BE2C (cell line): ENCODE measurements at regions not wholly inside any gene's neighbourhood (a gene's known extent, or its start where the extent isn't known, plus 50 kb on each side); places are given as distances from the start of the nearest gene placed in this dataset.

ENCODE experiments used
- DNase-seq: peaks from one replicate; pipeline ENCODE4 v3.0.0-alpha.2; 2020
- H3K27me3 ChIP-seq: fragments of 250-450 bp; sonication (Bioruptor Pico); 2 replicates; pipeline ENCODE4 v1.5.1; 2020; ENCODE audit warnings: mild to moderate bottlenecking
- H3K36me3 ChIP-seq: fragments of 250-450 bp; sonication (Bioruptor Pico); 2 replicates; pipeline ENCODE4 v1.5.1; 2020; ENCODE audit warnings: mild to moderate bottlenecking
- H3K4me1 ChIP-seq: fragments of 250-450 bp; sonication (Bioruptor Pico); 2 replicates; pipeline ENCODE4 v1.5.1; 2020
- H3K4me3 ChIP-seq: 2 replicates; pipeline ENCODE4 v1.5.1; 2011; ENCODE audit warnings: low read depth, low read length
- H3K9me3 ChIP-seq: fragments of 250-450 bp; sonication (Bioruptor Pico); 2 replicates; pipeline ENCODE4 v1.5.1; 2020
- CTCF ChIP-seq: IDR thresholded peaks from 2 replicates; pipeline ENCODE4 v1.5.1; 2012; ENCODE audit warnings: mild to moderate bottlenecking, low read depth, low read length

- TF ChIP-seq CTCF = no peak
- Histone ChIP-seq H3K4me3 (no peak overlapping the region), H3K36me3 (no peaks in the 10 kb centered on the region), H3K9me3 (no peaks in the 10 kb centered on the region), H3K4me1 (no peaks in the 10 kb centered on the region), H3K27me3 (no peaks in the 10 kb centered on the region)
- DNase-seq = no peak
Observed at GRCh38 chr2:136356125-136357006, 238.4 kb upstream of the CXCR4 start.

DNA sequence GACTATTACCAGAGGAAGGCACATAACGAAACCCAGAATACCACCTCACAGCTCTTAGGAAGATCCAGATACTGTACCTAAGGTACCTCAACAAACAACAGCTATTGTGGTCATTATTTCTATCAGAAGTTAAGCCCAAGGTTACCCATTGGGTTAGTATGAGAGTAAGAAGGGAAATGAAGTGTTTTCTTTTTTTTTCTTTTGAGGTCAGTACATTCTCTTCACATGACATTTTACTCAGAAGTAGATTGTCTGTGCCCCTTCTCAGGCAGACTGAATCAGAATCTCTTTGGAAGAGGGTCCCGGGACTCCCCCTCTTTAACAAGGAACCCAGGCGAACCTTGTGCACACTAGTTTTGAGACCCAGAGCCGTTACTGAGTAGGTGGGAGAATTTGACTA is 233.7 kb upstream of the CXCR4 start:
- no peak overlapping the region for H3K4me3 ChIP-seq
- TF ChIP-seq CTCF = no peak
- no peaks in the 10 kb centered on the region for H3K9me3 ChIP-seq
- no peaks in the 10 kb centered on the region for H3K4me1 ChIP-seq
- H3K27me3 ChIP-seq = no peaks in the 10 kb centered on the region
- DNase-seq = no peak
- no peaks in the 10 kb centered on the region for H3K36me3 ChIP-seq

DNA sequence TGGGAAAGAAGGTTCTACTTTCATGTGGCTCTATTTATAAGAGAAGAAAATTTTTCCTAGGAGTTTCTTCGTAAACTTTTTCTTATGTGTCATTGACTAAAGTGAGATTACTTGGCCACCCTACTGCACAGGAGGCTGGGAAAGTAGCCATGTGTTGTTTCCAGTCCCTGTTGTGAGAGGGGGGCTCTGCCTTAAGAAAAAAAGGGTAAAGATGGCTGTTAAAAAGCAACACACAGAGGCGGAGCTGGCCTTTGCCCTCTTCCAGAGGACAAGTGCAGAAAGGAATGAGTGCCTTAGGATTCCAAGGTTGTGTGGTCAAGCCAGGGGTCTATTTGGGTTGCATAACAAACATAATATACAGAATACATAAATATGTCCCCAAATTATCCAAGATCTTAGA is 230.0 kb upstream of the CXCR4 start:
- TF ChIP-seq CTCF = no peak
- H3K4me1 ChIP-seq = no peaks in the 10 kb centered on the region
- no peak for DNase-seq

DNA sequence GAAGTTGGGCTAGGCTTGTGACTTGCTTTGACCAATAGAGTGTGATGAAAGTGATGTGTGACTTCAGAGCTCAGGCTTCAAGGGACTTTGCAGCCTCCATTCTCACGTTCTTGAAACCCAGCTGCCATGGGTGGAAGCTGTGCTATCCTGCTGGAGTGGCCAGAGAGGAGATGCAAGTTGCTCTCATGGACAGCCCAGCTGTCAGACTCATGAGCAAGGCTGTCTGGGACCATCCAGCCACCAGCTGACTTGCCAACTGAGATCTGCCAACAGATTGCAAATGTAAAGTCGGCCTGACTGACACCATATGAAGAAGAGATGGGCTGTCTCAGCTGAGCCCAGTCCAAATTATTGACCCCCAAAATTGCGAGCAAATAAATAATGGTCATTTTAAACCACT is 226.4 kb upstream of the CXCR4 start:
- no peak overlapping the region for H3K4me3 ChIP-seq
- H3K4me1 ChIP-seq = no peaks in the 10 kb centered on the region
- no peak for TF ChIP-seq CTCF
- DNase-seq = no peak
- no peaks in the 10 kb centered on the region for H3K36me3 ChIP-seq
- no peaks in the 10 kb centered on the region for H3K27me3 ChIP-seq
- no peaks in the 10 kb centered on the region for H3K9me3 ChIP-seq

More for the DNA sequence above, 230.0 kb upstream of the CXCR4 start:
- Histone ChIP-seq H3K27me3 (no peaks in the 10 kb centered on the region), H3K36me3 (no peaks in the 10 kb centered on the region), H3K4me3 (no peak overlapping the region), H3K9me3 (no peaks in the 10 kb centered on the region)

- no peak for DNase-seq
- Histone ChIP-seq H3K4me1 (no peaks in the 10 kb centered on the region), H3K27me3 (no peaks in the 10 kb centered on the region), H3K36me3 (no peaks in the 10 kb centered on the region), H3K4me3 (no peak overlapping the region), H3K9me3 (no peaks in the 10 kb centered on the region)
- no peak for TF ChIP-seq CTCF
Observed at GRCh38 chr2:136342138-136342537, 224.2 kb upstream of the CXCR4 start.

GRCh38 chr2:136334967-136335366 is 217.0 kb upstream of the CXCR4 start:
- H3K27me3 ChIP-seq = no peaks in the 10 kb centered on the region
- no peaks in the 10 kb centered on the region for H3K9me3 ChIP-seq
- no peak for DNase-seq
- no peaks in the 10 kb centered on the region for H3K36me3 ChIP-seq
- no peaks in the 10 kb centered on the region for H3K4me1 ChIP-seq
- H3K4me3 ChIP-seq = no peak overlapping the region
- no peak for TF ChIP-seq CTCF
